ENCODE measurements at regions not wholly inside any gene's neighbourhood (a gene's known extent, or its start where the extent isn't known, plus 50 kb on each side); places are given as distances from the start of the nearest gene placed in this dataset.

DNA sequence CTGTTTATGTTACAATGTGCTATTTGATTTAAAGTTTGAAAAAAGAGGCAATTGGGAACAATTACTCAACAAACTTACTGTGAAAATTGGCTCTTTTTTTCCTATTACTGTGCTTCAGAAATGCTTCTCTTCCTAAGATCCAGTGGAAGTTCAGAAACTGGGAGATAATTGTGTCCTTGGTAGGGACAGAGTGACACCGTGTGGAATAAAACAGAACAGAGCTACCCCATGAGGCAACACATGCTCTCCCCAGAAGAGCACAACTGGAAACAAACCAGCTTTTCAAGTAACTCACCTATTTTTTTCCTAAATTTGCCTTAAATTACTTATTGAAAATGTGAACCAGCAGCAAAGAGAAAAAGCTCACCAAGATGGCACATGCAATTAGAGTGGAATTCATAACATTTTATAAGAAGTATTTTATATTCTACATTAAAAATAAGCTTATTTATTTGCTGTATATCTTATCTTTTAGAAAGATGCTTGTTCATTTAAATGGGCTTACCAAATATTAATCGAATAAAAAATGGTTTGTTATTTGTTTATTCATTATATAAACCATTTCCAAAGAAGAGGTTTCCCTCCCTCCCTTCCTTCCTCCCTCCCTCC, 346.1 kb upstream of the ANKRD30A start:
- Histone ChIP-seq H3K79me2 (ENCODE audit: control insufficient read depth in 1 of 2, insufficient read depth in 2 of 2, low read length in 2 of 2) (no peaks in the 10 kb centered on the region), H2AFZ (ENCODE audit: low read length) (no peak overlapping the region), H2BK20ac (ENCODE audit: low read length) (no peak overlapping the region), H4K8ac (ENCODE audit: extremely low read depth, insufficient read depth, low read length) (no peak overlapping the region), H2BK12ac (ENCODE audit: low read depth, low read length) (no peak overlapping the region), H3K4me3 (ENCODE audit: extremely low read depth in 1 of 4, insufficient read depth in 2 of 4, low read depth in 3 of 4, low read length in 4 of 4) (no peak overlapping the region), H4K5ac (ENCODE audit: insufficient read length, low read depth, low read length) (no peak overlapping the region), H3K4ac (replicated peaks; ENCODE audit: insufficient read length, low read depth, low read length) (no peak overlapping the region), H3K23ac (ENCODE audit: insufficient read length) (no peak overlapping the region), H3K56ac (replicated peaks; ENCODE audit: insufficient read length, low read depth, low read length) (no peak overlapping the region), H2BK5ac (ENCODE audit: low read depth, low read length) (no peak overlapping the region), H3K36me3 (ENCODE audit: control insufficient read depth in 2 of 4, insufficient read depth in 4 of 4, low read length in 3 of 4) (no peaks in the 10 kb centered on the region), H3K14ac (ENCODE audit: insufficient read length) (no peak overlapping the region), H3K79me1 (ENCODE audit: low read depth, low read length) (no peaks in the 10 kb centered on the region), H2AK5ac (ENCODE audit: low read depth, low read length) (no peak overlapping the region), H3K18ac (ENCODE audit: extremely low read depth, low read length) (no peak overlapping the region), H3K4me2 (ENCODE audit: insufficient read depth in 1 of 2, low read depth in 2 of 2, low read length in 2 of 2) (no peak overlapping the region), H2BK15ac (ENCODE audit: low read length) (no peak overlapping the region), H3K27me3 (replicated peaks in 1 of 4; ENCODE audit: control insufficient read depth in 3 of 4, extremely low read depth in 1 of 4, insufficient read depth in 3 of 4, low read length in 3 of 4) (no peaks in the 10 kb centered on the region), H4K91ac (replicated peaks; ENCODE audit: insufficient read length, low read length) (no peak overlapping the region), H3K4me1 (replicated peaks in 1 of 4; ENCODE audit: control insufficient read depth in 3 of 4, insufficient read depth in 4 of 4, low read length in 3 of 4) (no peaks in the 10 kb centered on the region), H2BK120ac (replicated peaks; ENCODE audit: low read depth, low read length) (no peak overlapping the region), H3K9me3 (ENCODE audit: insufficient read depth in 2 of 2, low read depth in 1 of 2, low read length in 1 of 2) (no peaks in the 10 kb centered on the region), H3K23me2 (ENCODE audit: low read depth, low read length) (no peaks in the 10 kb centered on the region), H3K27ac (ENCODE audit: low read depth, low read length) (no peak overlapping the region), H3K9ac (replicated peaks in 1 of 4; ENCODE audit: extremely low read depth in 1 of 4, low read depth in 3 of 4, low read length in 3 of 4) (no peak overlapping the region), H4K20me1 (replicated peaks in 1 of 2; ENCODE audit: control insufficient read depth in 1 of 2, insufficient read depth in 2 of 2, low read length in 2 of 2) (no peaks in the 10 kb centered on the region)
- FAIRE-seq = peak; percentile 88
- CTCF ChIA-PET (ENCODE audit: partially characterized antibody) = interaction anchor here (0.7 to 3.5 kb wide), 18 partner anchors 10 to 1210 kb away, joined by 3 to 42 read pairs (median 3); no protein-coding TSS in a partner anchor
- 35% methylated on average over 2 of the region's 2 CpGs; no CpG with 5 or more reads in 1 of the 2 experiments for WGBS, 2 experiments (ENCODE audit: extremely low coverage in 1 of 2, insufficient coverage in 1 of 2, insufficient read length in 1 of 2, insufficient replicate concordance in 2 of 2, low coverage in 1 of 2, low lambda C conversion rate in 2 of 2, missing lambda C conversion rate in 1 of 2)
- peak in 1 of 2 experiments; percentile 9 for DNase-seq (ENCODE audit: low read depth in 1 of 2, low spot score in 2 of 2)
- POLR2A ChIA-PET (ENCODE audit: partially characterized antibody) = interaction anchor here (0.7 kb wide), 1 partner anchor 11 kb away, joined by 3 read pairs; no protein-coding TSS in a partner anchor
- TF ChIP-seq CHD2 (IDR thresholded peaks at IDR 0.05; ENCODE audit: low read length) = no peak
- peak; percentile 94 to 96 for TF ChIP-seq RAD21 (IDR thresholded peaks at IDR 0.05 in 1 of 2, conservative IDR thresholded peaks at IDR 0.05 in 1 of 2; ENCODE audit: low read depth in 2 of 2, low read length in 2 of 2)
- TF ChIP-seq, protein P1, sequence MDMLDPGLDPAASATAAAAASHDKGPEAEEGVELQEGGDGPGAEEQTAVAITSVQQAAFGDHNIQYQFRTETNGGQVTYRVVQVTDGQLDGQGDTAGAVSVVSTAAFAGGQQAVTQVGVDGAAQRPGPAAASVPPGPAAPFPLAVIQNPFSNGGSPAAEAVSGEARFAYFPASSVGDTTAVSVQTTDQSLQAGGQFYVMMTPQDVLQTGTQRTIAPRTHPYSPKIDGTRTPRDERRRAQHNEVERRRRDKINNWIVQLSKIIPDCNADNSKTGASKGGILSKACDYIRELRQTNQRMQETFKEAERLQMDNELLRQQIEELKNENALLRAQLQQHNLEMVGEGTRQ (IDR thresholded peaks at IDR 0.05; ENCODE audit: low read length) = no peak
- no peak for TF ChIP-seq POLR2A (IDR thresholded peaks at IDR 0.05; ENCODE audit: control extremely low read depth in 1 of 2, low read depth in 2 of 2, low read length in 2 of 2)
- TF ChIP-seq HDAC6 (IDR thresholded peaks at IDR 0.05; ENCODE audit: low read depth, low read length) = no peak
- TF ChIP-seq, protein P2, sequence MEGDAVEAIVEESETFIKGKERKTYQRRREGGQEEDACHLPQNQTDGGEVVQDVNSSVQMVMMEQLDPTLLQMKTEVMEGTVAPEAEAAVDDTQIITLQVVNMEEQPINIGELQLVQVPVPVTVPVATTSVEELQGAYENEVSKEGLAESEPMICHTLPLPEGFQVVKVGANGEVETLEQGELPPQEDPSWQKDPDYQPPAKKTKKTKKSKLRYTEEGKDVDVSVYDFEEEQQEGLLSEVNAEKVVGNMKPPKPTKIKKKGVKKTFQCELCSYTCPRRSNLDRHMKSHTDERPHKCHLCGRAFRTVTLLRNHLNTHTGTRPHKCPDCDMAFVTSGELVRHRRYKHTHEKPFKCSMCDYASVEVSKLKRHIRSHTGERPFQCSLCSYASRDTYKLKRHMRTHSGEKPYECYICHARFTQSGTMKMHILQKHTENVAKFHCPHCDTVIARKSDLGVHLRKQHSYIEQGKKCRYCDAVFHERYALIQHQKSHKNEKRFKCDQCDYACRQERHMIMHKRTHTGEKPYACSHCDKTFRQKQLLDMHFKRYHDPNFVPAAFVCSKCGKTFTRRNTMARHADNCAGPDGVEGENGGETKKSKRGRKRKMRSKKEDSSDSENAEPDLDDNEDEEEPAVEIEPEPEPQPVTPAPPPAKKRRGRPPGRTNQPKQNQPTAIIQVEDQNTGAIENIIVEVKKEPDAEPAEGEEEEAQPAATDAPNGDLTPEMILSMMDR (IDR thresholded peaks at IDR 0.05; ENCODE audit: control extremely low read depth in 1 of 3, insufficient read depth in 1 of 3, low read depth in 1 of 3, low read length in 3 of 3) = peak; percentile 14 to 75 (median 71)
- TF ChIP-seq, protein P3, sequence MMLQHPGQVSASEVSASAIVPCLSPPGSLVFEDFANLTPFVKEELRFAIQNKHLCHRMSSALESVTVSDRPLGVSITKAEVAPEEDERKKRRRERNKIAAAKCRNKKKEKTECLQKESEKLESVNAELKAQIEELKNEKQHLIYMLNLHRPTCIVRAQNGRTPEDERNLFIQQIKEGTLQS (IDR thresholded peaks at IDR 0.05; ENCODE audit: insufficient read depth, low read depth, low read length) = 0 out of 2 replicates have a peak, but pooled peaks have one; percentile 24
- TF ChIP-seq ZNF274 (IDR thresholded peaks at IDR 0.05; ENCODE audit: borderline replicate concordance, extremely low read depth, low read length) = no peak
- TF ChIP-seq YY1 (IDR thresholded peaks at IDR 0.05; ENCODE audit: low read depth, low read length) = no peak
